ENCODE measurements at regions not wholly inside any gene's neighbourhood (a gene's known extent, or its start where the extent isn't known, plus 50 kb on each side); places are given as distances from the start of the nearest gene placed in this dataset.

- TF ChIP-seq MAX (IDR thresholded peaks at IDR 0.05): no peak
- no peak for TF ChIP-seq EGR1 (IDR thresholded peaks at IDR 0.05; ENCODE audit: borderline replicate concordance, low read depth, low read length)
- no peak for TF ChIP-seq ASH2L (IDR thresholded peaks at IDR 0.05; ENCODE audit: low read length)
- no peak for TF ChIP-seq FOSL1 (IDR thresholded peaks at IDR 0.05; ENCODE audit: insufficient read depth, low read depth, low read length)
- TF ChIP-seq RBBP5 (IDR thresholded peaks at IDR 0.05; ENCODE audit: borderline replicate concordance, low read depth, low read length): no peak
- TF ChIP-seq KDM4A (IDR thresholded peaks at IDR 0.05; ENCODE audit: low read depth, low read length, severe bottlenecking): no peak
- TF ChIP-seq SIX5 (IDR thresholded peaks at IDR 0.05; ENCODE audit: low read depth, low read length): no peak
- no peak for TF ChIP-seq GTF2F1 (IDR thresholded peaks at IDR 0.05; ENCODE audit: borderline replicate concordance, low read depth, low read length)
- no peak for TF ChIP-seq CTBP2 (IDR thresholded peaks at IDR 0.05; ENCODE audit: borderline replicate concordance, insufficient read depth, insufficient read length, low read length)
Observed at GRCh38 chr10:76621886-76622620, 1015.6 kb downstream of the KCNMA1 start (continued).
